ENCODE measurements at regions not wholly inside any gene's neighbourhood (a gene's known extent, or its start where the extent isn't known, plus 50 kb on each side); places are given as distances from the start of the nearest gene placed in this dataset.

DNA sequence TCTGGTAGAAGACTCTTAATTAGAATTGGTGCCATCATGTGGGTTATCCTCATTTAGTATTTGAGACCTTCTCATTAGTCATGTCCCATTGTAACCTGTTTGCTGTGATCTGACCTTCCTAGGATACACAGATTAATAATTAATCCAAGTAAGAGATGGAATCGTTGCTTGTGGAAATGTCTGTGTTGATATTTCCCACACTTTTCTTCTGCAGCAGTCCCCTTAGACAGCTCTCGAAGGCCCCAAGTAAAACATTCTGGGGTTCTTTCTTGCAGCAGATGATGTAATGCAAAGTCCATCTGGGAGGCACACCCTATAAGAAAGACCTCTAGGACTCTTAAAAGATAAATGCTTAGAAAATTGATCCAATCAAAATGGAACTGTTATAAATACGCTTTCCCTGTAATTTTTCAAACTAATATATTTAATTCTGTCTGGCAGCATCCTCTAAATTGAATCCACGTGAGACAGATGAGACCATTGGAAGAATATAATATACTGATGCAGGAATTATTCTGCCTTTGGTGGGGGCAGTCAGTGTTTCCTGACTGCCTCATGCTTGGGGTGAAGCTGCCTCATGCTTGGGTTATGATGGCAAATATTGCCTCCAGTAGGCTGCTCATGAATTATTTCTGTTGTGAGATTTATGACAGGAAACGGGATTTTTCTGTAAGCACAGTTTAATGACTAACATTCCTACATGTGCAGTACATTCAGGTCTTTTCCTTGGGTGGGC is 54.5 kb upstream of the ARMC2 start:
- TF ChIP-seq GATA2 (IDR thresholded peaks at IDR 0.05; ENCODE audit: low read depth, low read length) (no peak), GATA3 (IDR thresholded peaks at IDR 0.05; ENCODE audit: low read depth, low read length) (no peak)

All from SH-SY5Y (cell line).